HCT116 (cell line): ENCODE measurements at regions not wholly inside any gene's neighbourhood (a gene's known extent, or its start where the extent isn't known, plus 50 kb on each side); places are given as distances from the start of the nearest gene placed in this dataset.

Source experiments
- CTCF ChIP-seq, 3 experiments: fragments of 200-600 bp in 1 of 3; sonication (generic) in 1 of 3; IDR thresholded peaks in 2 of 3; conservative IDR thresholded peaks in 1 of 3; 2 replicates each; pipeline ENCODE4 v1.5.1; 2012 to 2017; ENCODE audit warnings: low read depth in 2 of 3, low read length in 2 of 3, antibody characterized with exemption in 1 of 3, borderline replicate concordance in 1 of 3, control low read depth in 1 of 3, mild to moderate bottlenecking in 1 of 3, mixed read lengths in 1 of 3, mixed run types in 1 of 3, moderate library complexity in 1 of 3; ENCODE audit not compliant: insufficient read depth in 1 of 3
- EGR1 ChIP-seq: IDR thresholded peaks from 2 replicates; pipeline ENCODE4 v1.6.1; 2012; ENCODE audit warnings: low read depth
- EZH2phosphoT487 ChIP-seq: fragments of 200-600 bp; IDR thresholded peaks from 2 replicates; pipeline ENCODE4 v1.6.1; 2018; ENCODE audit warnings: antibody characterized with exemption, borderline replicate concordance
- POLR2A ChIP-seq: IDR thresholded peaks from 2 replicates; pipeline ENCODE4 v1.7.0; 2011; ENCODE audit warnings: borderline replicate concordance; ENCODE audit not compliant: insufficient read depth, insufficient read length; ENCODE audit errors: extremely low read depth
- RAD21 ChIP-seq: IDR thresholded peaks from 2 replicates; pipeline ENCODE4 v1.6.1; 2012; ENCODE audit warnings: low read depth, mild to moderate bottlenecking
- SRF ChIP-seq: IDR thresholded peaks from 2 replicates; pipeline ENCODE4 v1.6.1; 2012; ENCODE audit warnings: low read depth
- YY1 ChIP-seq: IDR thresholded peaks from 2 replicates; pipeline ENCODE4 v1.6.1; 2011; ENCODE audit warnings: low read length, low read depth, moderate library complexity, mild to moderate bottlenecking; ENCODE audit not compliant: insufficient replicate concordance; ENCODE audit errors: extremely low read depth
- ZNF274 ChIP-seq: fragments of 200-500 bp; sonication (Bioruptor generic); IDR thresholded peaks from 2 replicates; pipeline ENCODE4 v1.6.1; 2014; ENCODE audit warnings: mild to moderate bottlenecking, low read depth, low read length, inconsistent platforms
- TF ChIP-seq, protein P1 (sequence below): IDR thresholded peaks from 2 replicates; pipeline ENCODE4 v1.6.1; 2012; ENCODE audit warnings: low read depth

DNA sequence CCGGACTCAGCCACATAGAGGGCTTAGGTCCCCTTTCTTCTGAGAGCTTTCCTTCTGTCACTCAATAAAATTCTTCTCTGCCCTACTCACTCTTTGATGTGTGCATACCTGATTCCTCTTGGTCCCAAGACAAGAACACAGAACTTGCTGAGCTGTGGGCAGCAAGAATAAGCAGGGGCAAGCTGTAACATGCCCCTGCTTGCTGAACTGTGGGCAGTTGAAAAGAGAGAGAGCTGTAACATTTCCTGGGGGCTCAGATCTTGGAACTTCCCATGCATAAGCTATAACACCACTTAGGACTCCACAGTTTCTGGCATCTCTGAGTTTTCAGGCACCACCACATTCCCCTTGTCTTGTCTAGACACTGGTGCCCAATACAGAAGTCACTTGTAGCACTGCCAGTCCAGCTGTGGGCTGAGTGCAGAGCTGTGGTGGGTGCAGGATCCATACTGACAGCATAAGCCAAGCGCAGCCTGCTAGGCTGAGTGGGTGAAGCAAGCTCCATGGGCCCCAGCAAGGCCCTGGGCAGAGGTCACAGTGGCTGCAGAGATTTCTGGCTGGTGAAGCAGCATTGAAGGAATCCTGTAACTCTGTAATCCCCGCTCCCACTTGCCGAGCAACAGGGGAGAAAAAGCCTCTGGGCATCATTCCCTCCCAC, 241.2 kb downstream of the PCDH10 start:
- TF ChIP-seq EGR1 (no peak), POLR2A (no peak), RAD21 (no peak), SRF (no peak), CTCF (IDR thresholded peaks at IDR 0.05 in 2 of 3, conservative IDR thresholded peaks at IDR 0.05 in 1 of 3; ENCODE audit: borderline replicate concordance in 1 of 3, insufficient read depth in 1 of 3, low read depth in 2 of 3, low read length in 2 of 3) (no peak), YY1 (no peak), EZH2phosphoT487 (no peak), ZNF274 (no peak)
- TF ChIP-seq, protein P1, sequence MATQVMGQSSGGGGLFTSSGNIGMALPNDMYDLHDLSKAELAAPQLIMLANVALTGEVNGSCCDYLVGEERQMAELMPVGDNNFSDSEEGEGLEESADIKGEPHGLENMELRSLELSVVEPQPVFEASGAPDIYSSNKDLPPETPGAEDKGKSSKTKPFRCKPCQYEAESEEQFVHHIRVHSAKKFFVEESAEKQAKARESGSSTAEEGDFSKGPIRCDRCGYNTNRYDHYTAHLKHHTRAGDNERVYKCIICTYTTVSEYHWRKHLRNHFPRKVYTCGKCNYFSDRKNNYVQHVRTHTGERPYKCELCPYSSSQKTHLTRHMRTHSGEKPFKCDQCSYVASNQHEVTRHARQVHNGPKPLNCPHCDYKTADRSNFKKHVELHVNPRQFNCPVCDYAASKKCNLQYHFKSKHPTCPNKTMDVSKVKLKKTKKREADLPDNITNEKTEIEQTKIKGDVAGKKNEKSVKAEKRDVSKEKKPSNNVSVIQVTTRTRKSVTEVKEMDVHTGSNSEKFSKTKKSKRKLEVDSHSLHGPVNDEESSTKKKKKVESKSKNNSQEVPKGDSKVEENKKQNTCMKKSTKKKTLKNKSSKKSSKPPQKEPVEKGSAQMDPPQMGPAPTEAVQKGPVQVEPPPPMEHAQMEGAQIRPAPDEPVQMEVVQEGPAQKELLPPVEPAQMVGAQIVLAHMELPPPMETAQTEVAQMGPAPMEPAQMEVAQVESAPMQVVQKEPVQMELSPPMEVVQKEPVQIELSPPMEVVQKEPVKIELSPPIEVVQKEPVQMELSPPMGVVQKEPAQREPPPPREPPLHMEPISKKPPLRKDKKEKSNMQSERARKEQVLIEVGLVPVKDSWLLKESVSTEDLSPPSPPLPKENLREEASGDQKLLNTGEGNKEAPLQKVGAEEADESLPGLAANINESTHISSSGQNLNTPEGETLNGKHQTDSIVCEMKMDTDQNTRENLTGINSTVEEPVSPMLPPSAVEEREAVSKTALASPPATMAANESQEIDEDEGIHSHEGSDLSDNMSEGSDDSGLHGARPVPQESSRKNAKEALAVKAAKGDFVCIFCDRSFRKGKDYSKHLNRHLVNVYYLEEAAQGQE, result no peak
